AG09309 (cell line): ENCODE measurements at regions not wholly inside any gene's neighbourhood (a gene's known extent, or its start where the extent isn't known, plus 50 kb on each side); places are given as distances from the start of the nearest gene placed in this dataset.

Experiments used
- DNase-seq: peaks from one replicate; pipeline ENCODE4 v3.0.0-alpha.2; 2010; ENCODE audit warnings: low read depth
- H3K4me3 ChIP-seq: 2 replicates; pipeline ENCODE4 v1.5.1; 2011; ENCODE audit warnings: mild to moderate bottlenecking, low read depth, low read length, moderate library complexity; ENCODE audit not compliant: control insufficient read depth
- TF ChIP-seq, protein P1 (sequence below): IDR thresholded peaks from 2 replicates; pipeline ENCODE4 v1.5.1; 2011; ENCODE audit warnings: mild to moderate bottlenecking, low read depth, low read length, inconsistent platforms; ENCODE audit not compliant: insufficient read depth, control insufficient read depth; ENCODE audit errors: missing control alignments

DNA sequence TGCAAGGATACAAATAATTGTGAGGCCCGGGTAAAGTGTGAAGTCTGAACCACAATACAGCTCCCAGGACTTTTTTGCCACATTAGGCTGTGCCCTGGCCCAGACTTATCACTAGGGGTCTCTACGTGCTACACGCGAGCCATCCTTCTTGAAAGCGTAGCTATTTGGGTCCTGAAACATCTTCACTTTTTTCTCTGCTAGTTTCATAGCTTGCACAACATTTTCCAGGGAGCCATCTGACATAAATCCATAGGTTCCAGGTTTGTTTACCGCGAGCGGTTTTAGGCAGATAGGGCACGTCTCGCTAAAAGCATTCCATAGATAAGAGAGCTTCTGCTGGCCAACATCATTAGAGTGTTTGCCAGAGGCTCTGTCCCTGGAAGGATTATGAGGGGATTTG lies 226.5 kb downstream of the RPS24 start:
- DNase-seq, result no peak
- TF ChIP-seq, protein P1, sequence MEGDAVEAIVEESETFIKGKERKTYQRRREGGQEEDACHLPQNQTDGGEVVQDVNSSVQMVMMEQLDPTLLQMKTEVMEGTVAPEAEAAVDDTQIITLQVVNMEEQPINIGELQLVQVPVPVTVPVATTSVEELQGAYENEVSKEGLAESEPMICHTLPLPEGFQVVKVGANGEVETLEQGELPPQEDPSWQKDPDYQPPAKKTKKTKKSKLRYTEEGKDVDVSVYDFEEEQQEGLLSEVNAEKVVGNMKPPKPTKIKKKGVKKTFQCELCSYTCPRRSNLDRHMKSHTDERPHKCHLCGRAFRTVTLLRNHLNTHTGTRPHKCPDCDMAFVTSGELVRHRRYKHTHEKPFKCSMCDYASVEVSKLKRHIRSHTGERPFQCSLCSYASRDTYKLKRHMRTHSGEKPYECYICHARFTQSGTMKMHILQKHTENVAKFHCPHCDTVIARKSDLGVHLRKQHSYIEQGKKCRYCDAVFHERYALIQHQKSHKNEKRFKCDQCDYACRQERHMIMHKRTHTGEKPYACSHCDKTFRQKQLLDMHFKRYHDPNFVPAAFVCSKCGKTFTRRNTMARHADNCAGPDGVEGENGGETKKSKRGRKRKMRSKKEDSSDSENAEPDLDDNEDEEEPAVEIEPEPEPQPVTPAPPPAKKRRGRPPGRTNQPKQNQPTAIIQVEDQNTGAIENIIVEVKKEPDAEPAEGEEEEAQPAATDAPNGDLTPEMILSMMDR, result no peak
- no peak overlapping the region for H3K4me3 ChIP-seq

DNA sequence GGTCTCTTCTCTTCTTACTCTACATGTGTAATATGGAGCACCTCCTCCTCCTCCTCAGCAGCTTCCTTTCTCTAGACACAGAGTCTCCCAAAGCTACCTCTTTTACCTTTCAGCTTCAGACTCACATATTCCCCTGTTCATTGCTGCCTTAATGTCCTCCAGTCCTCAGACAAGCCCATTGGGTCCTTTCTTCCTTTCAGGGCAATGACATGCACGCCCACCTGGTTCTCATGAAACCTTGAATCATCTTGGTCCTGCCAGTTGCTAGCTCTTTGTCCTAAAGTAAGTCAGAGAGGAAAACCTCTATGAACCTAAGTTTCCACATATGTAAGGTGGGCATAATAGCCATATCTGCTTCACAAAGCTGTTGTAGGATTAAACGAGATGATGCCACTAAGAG lies 227.0 kb downstream of the RPS24 start:
- no peak overlapping the region for H3K4me3 ChIP-seq
- TF ChIP-seq, protein P1, result no peak
- no peak for DNase-seq

DNA sequence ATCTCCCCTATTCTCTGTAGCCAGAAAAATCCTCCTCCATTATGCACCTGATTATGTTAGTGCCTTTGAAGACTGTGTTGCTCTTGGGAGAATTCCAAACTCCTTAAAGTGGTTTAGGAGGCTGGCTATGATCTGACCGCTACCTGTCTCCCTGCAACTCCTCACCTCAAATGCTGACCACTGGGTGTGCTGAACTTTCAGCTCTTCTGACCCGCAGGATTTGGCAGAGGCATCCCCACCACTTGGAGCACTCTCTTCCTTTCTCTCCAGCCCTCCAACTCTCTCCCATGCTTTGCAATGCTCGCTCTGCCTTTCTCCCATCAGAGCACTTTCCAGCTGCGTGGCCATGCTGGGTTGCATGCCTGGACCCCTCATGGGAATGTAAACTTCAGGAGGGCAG lies 227.6 kb downstream of the RPS24 start:
- TF ChIP-seq, protein P1, result no peak
- no peak overlapping the region for H3K4me3 ChIP-seq
- DNase-seq, result no peak

DNA sequence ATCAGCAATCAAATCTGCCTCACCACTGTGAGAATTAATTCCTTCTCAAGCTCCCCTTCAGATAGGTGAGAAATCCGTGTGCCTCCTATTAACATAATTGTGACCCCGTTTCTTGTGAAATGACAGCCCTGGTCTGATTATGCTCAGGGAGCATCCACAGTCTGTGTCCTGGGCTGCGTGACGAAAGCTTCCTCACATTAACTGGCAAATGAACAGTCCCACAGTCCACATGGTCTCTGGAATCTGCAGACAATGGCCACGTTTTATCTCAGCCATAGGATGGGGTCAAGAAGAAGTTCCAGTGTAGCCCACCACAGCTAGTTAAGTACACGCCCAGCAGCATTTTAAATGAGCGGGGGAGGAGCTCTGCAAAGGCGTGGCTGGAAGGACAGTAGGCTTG lies 229.2 kb downstream of the RPS24 start:
- H3K4me3 ChIP-seq, result no peak overlapping the region
- no peak for DNase-seq

DNA sequence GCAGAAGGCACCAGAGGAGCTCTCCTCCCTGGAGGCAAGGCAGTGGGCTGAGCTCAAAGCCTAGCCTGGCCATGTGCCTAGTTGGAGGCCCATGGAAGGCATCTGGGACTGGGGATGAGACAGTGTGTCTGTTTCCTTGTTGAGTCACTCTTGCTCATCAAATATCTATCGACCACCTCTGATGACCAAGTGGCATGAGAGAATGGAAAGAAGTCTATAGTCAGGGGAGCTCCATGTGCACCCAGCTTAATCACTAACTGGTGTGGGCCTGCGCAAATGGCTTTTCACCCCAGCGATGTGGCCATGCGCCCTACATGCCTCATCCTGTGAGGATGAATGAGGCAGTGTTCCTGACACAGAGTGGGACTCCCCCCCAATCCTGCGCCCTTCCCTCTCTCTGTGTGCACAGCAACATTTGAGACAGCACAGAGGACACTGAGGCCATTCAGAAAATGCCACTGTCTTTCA lies 229.9 kb downstream of the RPS24 start:
- no peak overlapping the region for H3K4me3 ChIP-seq
- TF ChIP-seq, protein P1, result no peak
- peak; percentile 60 for DNase-seq

More for the DNA sequence above, 229.2 kb downstream of the RPS24 start:
- TF ChIP-seq, protein P1, result no peak

DNA sequence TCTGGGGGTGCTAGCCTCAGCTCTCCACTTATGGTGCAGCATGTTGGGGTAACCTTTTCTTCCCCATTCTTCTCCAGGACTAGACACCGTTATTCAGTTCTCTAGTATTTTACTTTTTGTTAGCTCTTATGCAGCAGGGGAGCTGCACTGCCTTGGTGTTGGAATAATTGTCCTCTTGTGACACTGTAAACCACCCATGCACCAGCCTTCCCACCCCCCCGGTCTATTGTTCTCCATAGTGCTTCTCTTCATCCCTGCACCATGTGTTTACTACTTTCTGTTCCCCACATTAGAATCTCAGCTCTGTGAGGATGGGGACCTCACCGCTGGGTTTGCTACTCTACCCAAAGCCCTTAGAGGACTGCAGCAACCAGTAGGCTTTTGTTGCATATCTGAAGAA lies 230.7 kb downstream of the RPS24 start:
- H3K4me3 ChIP-seq, result no peak overlapping the region
- no peak for DNase-seq
- TF ChIP-seq, protein P1, result no peak
